ENCODE measurements at regions not wholly inside any gene's neighbourhood (a gene's known extent, or its start where the extent isn't known, plus 50 kb on each side); places are given as distances from the start of the nearest gene placed in this dataset.

- TF ChIP-seq POLR2A (IDR thresholded peaks at IDR 0.05) (no peak), CTCF (IDR thresholded peaks at IDR 0.05) (no peak)
Measured at GRCh38 chr22:46070215-46070802, 80.0 kb upstream of the PPARA start.
